ENCODE measurements at regions not wholly inside any gene's neighbourhood (a gene's known extent, or its start where the extent isn't known, plus 50 kb on each side); places are given as distances from the start of the nearest gene placed in this dataset.
"Not testable (repeated sequence)": the region's sequence is repeated elsewhere in the genome, so short reads cannot be mapped to it uniquely, and the experiment has no call there.

GRCh38 chr12:38528527-38528926 lies 212.0 kb downstream of the ALG10B start:
- no peaks in the 10 kb centered on the region for H3K4me1 ChIP-seq
- no peak overlapping the region for H3K4me3 ChIP-seq (ENCODE audit: low read depth, low read length)
- no peak for TF ChIP-seq CTCF (IDR thresholded peaks at IDR 0.05; ENCODE audit: low read depth, low read length)

GRCh38 chr12:38529281-38529680 lies 212.7 kb downstream of the ALG10B start:
- DNase-seq; H3K4me3 ChIP-seq (ENCODE audit: low read depth, low read length); H3K4me1 ChIP-seq; H3K36me3 ChIP-seq; H3K9me3 ChIP-seq: not testable (repeated sequence)
- H3K27me3 ChIP-seq: peaks cover 35% of the 10 kb centered on the region

More at GRCh38 chr12:38528527-38528926, 212.0 kb downstream of the ALG10B start:
- Histone ChIP-seq H3K27me3 (peaks cover 37% of the 10 kb centered on the region), H3K9me3 (no peaks in the 10 kb centered on the region), H3K36me3 (no peaks in the 10 kb centered on the region)
- no peak for DNase-seq

- TF ChIP-seq CTCF (IDR thresholded peaks at IDR 0.05; ENCODE audit: low read depth, low read length): no peak
- Histone ChIP-seq H3K27me3 (no peaks in the 10 kb centered on the region), H3K4me1 (no peaks in the 10 kb centered on the region)
Observed at GRCh38 chr12:38538319-38538718, 221.7 kb downstream of the ALG10B start.

GRCh38 chr12:38540156-38540555 lies 223.6 kb downstream of the ALG10B start:
- H3K36me3 ChIP-seq: no peaks in the 10 kb centered on the region
- H3K4me1 ChIP-seq: no peaks in the 10 kb centered on the region
- no peak for DNase-seq
- H3K9me3 ChIP-seq: no peaks in the 10 kb centered on the region
- H3K4me3 ChIP-seq (ENCODE audit: low read depth, low read length): no peak overlapping the region
- no peaks in the 10 kb centered on the region for H3K27me3 ChIP-seq
- no peak for TF ChIP-seq CTCF (IDR thresholded peaks at IDR 0.05; ENCODE audit: low read depth, low read length)

More at GRCh38 chr12:38538319-38538718, 221.7 kb downstream of the ALG10B start:
- H3K36me3 ChIP-seq: no peaks in the 10 kb centered on the region
- no peaks in the 10 kb centered on the region for H3K9me3 ChIP-seq
- no peak overlapping the region for H3K4me3 ChIP-seq (ENCODE audit: low read depth, low read length)
- no peak for DNase-seq

- Histone ChIP-seq H3K27me3 (no peaks in the 10 kb centered on the region), H3K36me3 (no peaks in the 10 kb centered on the region), H3K4me1 (no peaks in the 10 kb centered on the region), H3K9me3 (no peaks in the 10 kb centered on the region), H3K4me3 (ENCODE audit: low read depth, low read length) (no peak overlapping the region)
- TF ChIP-seq CTCF (IDR thresholded peaks at IDR 0.05; ENCODE audit: low read depth, low read length): no peak
- no peak for DNase-seq
Observed at GRCh38 chr12:38541849-38542248, 225.3 kb downstream of the ALG10B start.

- no peaks in the 10 kb centered on the region for H3K36me3 ChIP-seq
- DNase-seq: no peak
- H3K27me3 ChIP-seq: no peaks in the 10 kb centered on the region
- no peak for TF ChIP-seq CTCF (IDR thresholded peaks at IDR 0.05; ENCODE audit: low read depth, low read length)
- H3K4me3 ChIP-seq (ENCODE audit: low read depth, low read length): no peak overlapping the region
- H3K9me3 ChIP-seq: no peaks in the 10 kb centered on the region
- no peaks in the 10 kb centered on the region for H3K4me1 ChIP-seq
Observed at GRCh38 chr12:38543151-38543550, 226.6 kb downstream of the ALG10B start.
